Panc1 (cell line): ENCODE measurements at regions not wholly inside any gene's neighbourhood (a gene's known extent, or its start where the extent isn't known, plus 50 kb on each side); places are given as distances from the start of the nearest gene placed in this dataset.

Experiments used
- ATAC-seq: fragments of 200-7000 bp; cut with Tn5 transposase; 2 replicates; pipeline ENCODE4 v1.9.1; 2020; ENCODE audit warnings: mild to moderate bottlenecking, moderate library complexity
- BruUV-seq: library from RNA; stranded (reverse); fragments of 400-500 nt; replicated peaks from 2 replicates; lab custom pipeline; 2021; lab: Mats Ljungman, UMichigan
- CTCF ChIA-PET: fragments of 300-600 bp; sonication (Branson Sonifier 250); formaldehyde crosslinking; loops from one replicate; lab custom pipeline; 2022; ENCODE audit warnings: antibody characterized with exemption; lab: Charles Lee
- POLR2A ChIA-PET: fragments of 300-600 bp; sonication (Branson Sonifier 250); formaldehyde crosslinking; loops from one replicate; lab custom pipeline; 2022; ENCODE audit warnings: antibody characterized with exemption; lab: Charles Lee
- DNase-seq: peaks from one replicate; pipeline ENCODE4 v3.0.0-alpha.2; 2010; ENCODE audit warnings: low read depth, low spot score
- H3K27ac ChIP-seq: 2 replicates; pipeline ENCODE4 v1.5.1; 2011; ENCODE audit warnings: mild to moderate bottlenecking, low read length, inconsistent platforms
- H3K27me3 ChIP-seq: fragments of 200-500 bp; sonication (Bioruptor generic); 2 replicates; pipeline ENCODE4 v1.6.0; 2014; ENCODE audit warnings: low read length, inconsistent platforms; ENCODE audit not compliant: control insufficient read depth, insufficient read depth
- H3K36me3 ChIP-seq: fragments of 200-500 bp; sonication (Bioruptor generic); 2 replicates; pipeline ENCODE4 v1.5.1; 2014; ENCODE audit warnings: inconsistent platforms, mild to moderate bottlenecking, low read length, moderate library complexity; ENCODE audit not compliant: control insufficient read depth, insufficient read depth
- H3K4me1 ChIP-seq: 2 replicates; pipeline ENCODE4 v1.5.1; 2011; ENCODE audit warnings: inconsistent platforms, mild to moderate bottlenecking, low read length, moderate library complexity; ENCODE audit not compliant: control insufficient read depth, insufficient read depth
- H3K4me3 ChIP-seq, 2 experiments: 2 replicates each; pipeline ENCODE4 v1.5.1; 2011 to 2012; ENCODE audit warnings: low read depth in 2 of 2, low read length in 2 of 2, mild to moderate bottlenecking in 2 of 2, inconsistent platforms in 1 of 2, moderate library complexity in 1 of 2
- H3K9me3 ChIP-seq: fragments of 200-500 bp; sonication (Bioruptor generic); 2 replicates; pipeline ENCODE4 v1.5.1; 2014; ENCODE audit warnings: low read depth, mild to moderate bottlenecking, inconsistent platforms, low read length, moderate library complexity; ENCODE audit not compliant: control insufficient read depth, insufficient read depth
- POLR2AphosphoS5 ChIP-seq: IDR thresholded peaks from 2 replicates; pipeline ENCODE4 v1.6.1; 2012; ENCODE audit warnings: mild to moderate bottlenecking, low read depth, low read length, moderate library complexity
- SIN3A ChIP-seq: IDR thresholded peaks from 2 replicates; pipeline ENCODE4 v1.6.1; 2012; ENCODE audit warnings: low read depth, mild to moderate bottlenecking, low read length, moderate library complexity, borderline replicate concordance; ENCODE audit not compliant: insufficient read depth
- TCF7L2 ChIP-seq: IDR thresholded peaks from 2 replicates; pipeline ENCODE4 v1.6.1; 2011; ENCODE audit warnings: mild to moderate bottlenecking, low read depth, low read length, inconsistent platforms
- in situ Hi-C: cut with HindIII; loops from 2 replicates; pipeline ENCODE4 v1.10.0; 2016; ENCODE audit warnings: low sequenced_read_pairs, low pct_unique_long_range_greater_than_20kb
- intact Hi-C: fragments of 100-400 bp; cut with micrococcal nuclease; formaldehyde crosslinking; loops from one replicate; pipeline ENCODE4 v1.10.0; 2022; ENCODE audit not compliant: unreplicated experiment
- TF ChIP-seq, protein P1 (sequence below), 2 experiments: IDR thresholded peaks; 2 replicates each; pipeline ENCODE4 v1.6.1; 2011 to 2012; ENCODE audit warnings: low read depth in 2 of 2, control low read depth in 1 of 2, low read length in 1 of 2, mild to moderate bottlenecking in 1 of 2, moderate library complexity in 1 of 2; ENCODE audit not compliant: insufficient read depth in 1 of 2
- TF ChIP-seq, protein P2 (sequence below): fragments of 450-650 bp; IDR thresholded peaks from 2 replicates; pipeline ENCODE4 v1.5.1; 2017; ENCODE audit warnings: mild to moderate bottlenecking

DNA sequence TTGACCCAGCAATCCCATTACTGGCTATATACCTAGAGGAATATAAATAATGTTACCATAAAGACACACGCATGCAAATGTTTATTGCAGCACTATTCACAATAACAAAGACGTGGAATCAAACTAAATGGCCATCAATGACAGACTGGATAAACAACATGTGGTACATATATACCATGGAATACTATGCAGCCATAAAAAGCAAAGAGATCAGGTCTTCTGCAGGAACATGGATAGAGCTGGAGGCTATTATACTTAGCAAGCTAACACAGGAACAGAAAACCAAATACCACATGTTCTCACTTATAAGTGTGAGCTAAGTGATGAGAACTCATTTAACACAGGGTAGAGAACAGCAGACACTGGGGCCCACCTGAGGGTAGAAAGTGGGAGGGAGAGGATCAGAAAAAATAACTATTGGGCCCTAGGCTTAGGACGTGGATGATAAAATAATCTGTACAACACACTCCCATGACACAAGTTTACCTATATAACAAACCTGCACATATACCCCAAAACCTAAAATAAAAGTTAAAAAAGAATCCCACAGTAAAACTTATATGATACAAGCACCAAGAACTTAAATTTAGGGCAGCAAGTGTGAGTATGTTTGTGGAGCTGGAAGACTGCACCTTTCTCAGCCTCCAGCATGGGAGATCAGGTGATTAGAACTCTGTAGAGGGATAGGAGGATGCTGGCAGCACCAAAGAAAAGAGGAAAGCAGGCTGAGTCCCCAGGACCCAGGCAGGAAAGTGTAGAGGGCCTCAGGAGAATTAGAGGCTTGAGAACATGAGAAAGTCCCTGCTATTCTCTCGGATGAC lies 320.8 kb upstream of the USP24 start:
- no peaks in the 10 kb centered on the region for H3K27me3 ChIP-seq
- intact Hi-C loops (no loop called here), in situ Hi-C loops (no loop called here)
- no peak overlapping the region for H3K4me3 ChIP-seq
- TF ChIP-seq SIN3A (no peak), POLR2AphosphoS5 (no peak), TCF7L2 (no peak)
- TF ChIP-seq, protein P1, sequence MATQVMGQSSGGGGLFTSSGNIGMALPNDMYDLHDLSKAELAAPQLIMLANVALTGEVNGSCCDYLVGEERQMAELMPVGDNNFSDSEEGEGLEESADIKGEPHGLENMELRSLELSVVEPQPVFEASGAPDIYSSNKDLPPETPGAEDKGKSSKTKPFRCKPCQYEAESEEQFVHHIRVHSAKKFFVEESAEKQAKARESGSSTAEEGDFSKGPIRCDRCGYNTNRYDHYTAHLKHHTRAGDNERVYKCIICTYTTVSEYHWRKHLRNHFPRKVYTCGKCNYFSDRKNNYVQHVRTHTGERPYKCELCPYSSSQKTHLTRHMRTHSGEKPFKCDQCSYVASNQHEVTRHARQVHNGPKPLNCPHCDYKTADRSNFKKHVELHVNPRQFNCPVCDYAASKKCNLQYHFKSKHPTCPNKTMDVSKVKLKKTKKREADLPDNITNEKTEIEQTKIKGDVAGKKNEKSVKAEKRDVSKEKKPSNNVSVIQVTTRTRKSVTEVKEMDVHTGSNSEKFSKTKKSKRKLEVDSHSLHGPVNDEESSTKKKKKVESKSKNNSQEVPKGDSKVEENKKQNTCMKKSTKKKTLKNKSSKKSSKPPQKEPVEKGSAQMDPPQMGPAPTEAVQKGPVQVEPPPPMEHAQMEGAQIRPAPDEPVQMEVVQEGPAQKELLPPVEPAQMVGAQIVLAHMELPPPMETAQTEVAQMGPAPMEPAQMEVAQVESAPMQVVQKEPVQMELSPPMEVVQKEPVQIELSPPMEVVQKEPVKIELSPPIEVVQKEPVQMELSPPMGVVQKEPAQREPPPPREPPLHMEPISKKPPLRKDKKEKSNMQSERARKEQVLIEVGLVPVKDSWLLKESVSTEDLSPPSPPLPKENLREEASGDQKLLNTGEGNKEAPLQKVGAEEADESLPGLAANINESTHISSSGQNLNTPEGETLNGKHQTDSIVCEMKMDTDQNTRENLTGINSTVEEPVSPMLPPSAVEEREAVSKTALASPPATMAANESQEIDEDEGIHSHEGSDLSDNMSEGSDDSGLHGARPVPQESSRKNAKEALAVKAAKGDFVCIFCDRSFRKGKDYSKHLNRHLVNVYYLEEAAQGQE (IDR thresholded peaks at IDR 0.05; ENCODE audit: insufficient read depth in 1 of 2, low read depth in 2 of 2, low read length in 1 of 2) = no peak
- TF ChIP-seq, protein P2, sequence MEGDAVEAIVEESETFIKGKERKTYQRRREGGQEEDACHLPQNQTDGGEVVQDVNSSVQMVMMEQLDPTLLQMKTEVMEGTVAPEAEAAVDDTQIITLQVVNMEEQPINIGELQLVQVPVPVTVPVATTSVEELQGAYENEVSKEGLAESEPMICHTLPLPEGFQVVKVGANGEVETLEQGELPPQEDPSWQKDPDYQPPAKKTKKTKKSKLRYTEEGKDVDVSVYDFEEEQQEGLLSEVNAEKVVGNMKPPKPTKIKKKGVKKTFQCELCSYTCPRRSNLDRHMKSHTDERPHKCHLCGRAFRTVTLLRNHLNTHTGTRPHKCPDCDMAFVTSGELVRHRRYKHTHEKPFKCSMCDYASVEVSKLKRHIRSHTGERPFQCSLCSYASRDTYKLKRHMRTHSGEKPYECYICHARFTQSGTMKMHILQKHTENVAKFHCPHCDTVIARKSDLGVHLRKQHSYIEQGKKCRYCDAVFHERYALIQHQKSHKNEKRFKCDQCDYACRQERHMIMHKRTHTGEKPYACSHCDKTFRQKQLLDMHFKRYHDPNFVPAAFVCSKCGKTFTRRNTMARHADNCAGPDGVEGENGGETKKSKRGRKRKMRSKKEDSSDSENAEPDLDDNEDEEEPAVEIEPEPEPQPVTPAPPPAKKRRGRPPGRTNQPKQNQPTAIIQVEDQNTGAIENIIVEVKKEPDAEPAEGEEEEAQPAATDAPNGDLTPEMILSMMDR = no peak
- DNase-seq (no peak), ATAC-seq (no peak)
- no peaks in the 10 kb centered on the region for H3K36me3 ChIP-seq
- no peaks in the 10 kb centered on the region for H3K9me3 ChIP-seq
- CTCF ChIA-PET = no interaction called here
- POLR2A ChIA-PET = no interaction called here
- H3K27ac ChIP-seq = peak overlapping the region; percentile 20; the same call in 1 of the 2 replicates
- H3K4me1 ChIP-seq = no peaks in the 10 kb centered on the region
- no TSS peak for BruUV-seq

DNA sequence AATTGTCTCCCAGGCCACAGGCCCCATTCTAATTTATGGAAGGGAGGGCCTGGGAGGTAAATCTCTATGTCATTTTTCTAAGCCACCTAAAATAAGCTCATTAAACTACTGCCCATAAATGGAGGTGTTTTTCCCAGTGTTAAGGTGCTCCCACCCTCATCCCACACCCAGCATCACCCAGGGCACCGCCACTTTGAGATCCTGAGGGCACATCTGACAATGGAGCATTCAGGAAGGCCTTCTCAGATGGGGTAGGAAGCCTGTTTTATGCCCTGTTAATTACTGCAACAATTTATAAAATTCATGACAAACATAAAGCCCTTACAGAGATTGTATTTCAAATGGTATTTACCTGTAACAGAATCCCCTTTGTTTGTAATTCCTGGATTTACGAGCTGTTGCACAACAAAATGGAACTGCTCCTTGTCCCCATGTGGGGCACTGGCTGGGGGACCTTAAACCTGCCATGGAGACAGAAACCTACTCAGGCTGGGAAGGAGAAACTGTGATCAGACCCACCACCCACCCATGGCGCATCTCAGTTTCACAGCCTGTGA lies 319.5 kb upstream of the USP24 start:
- no peak overlapping the region for H3K27ac ChIP-seq
- H3K4me3 ChIP-seq = no peak overlapping the region
- POLR2A ChIA-PET = no interaction called here
- intact Hi-C loops (no loop called here), in situ Hi-C loops (no loop called here)
- no peaks in the 10 kb centered on the region for H3K4me1 ChIP-seq
- H3K27me3 ChIP-seq = no peaks in the 10 kb centered on the region
- TF ChIP-seq POLR2AphosphoS5 (no peak), TCF7L2 (no peak), SIN3A (no peak)
- TF ChIP-seq, protein P1 (IDR thresholded peaks at IDR 0.05; ENCODE audit: insufficient read depth in 1 of 2, low read depth in 2 of 2, low read length in 1 of 2) = no peak
- TF ChIP-seq, protein P2 = no peak
- no peaks in the 10 kb centered on the region for H3K9me3 ChIP-seq
- CTCF ChIA-PET = no interaction called here
- no peak for ATAC-seq
- no peak for DNase-seq
- no peaks in the 10 kb centered on the region for H3K36me3 ChIP-seq
- no TSS peak for BruUV-seq
